Tibial artery (tissue), 4 donors: ENCODE measurements at regions not wholly inside any gene's neighbourhood (a gene's known extent, or its start where the extent isn't known, plus 50 kb on each side); places are given as distances from the start of the nearest gene placed in this dataset.

Experiments used
- DNase-seq, 2 donors: peaks; one replicate each; pipeline ENCODE4 v3.0.0-alpha.2; 2019
- H3K27ac ChIP-seq, 2 donors: fragments of 200-600 bp; sonication (generic) in 1 of 2; 1 replicate in 1 of 2; 2 replicates in 1 of 2; pipeline ENCODE4 v1.5.1; 2018 to 2019; ENCODE audit warnings: mild to moderate bottlenecking in 1 of 2
- H3K27me3 ChIP-seq, 2 donors: fragments of 200-600 bp; sonication (generic) in 1 of 2; one replicate each; pipeline versions ENCODE4 v1.5.1 to v1.6.0; 2016 to 2019
- H3K36me3 ChIP-seq, 3 donors: fragments of 200-600 bp; sonication (generic) in 2 of 3; one replicate each; pipeline ENCODE4 v1.5.1; 2016 to 2019; ENCODE audit warnings: mild to moderate bottlenecking in 2 of 3
- H3K4me1 ChIP-seq, 4 donors: fragments of 200-600 bp; sonication (generic) in 2 of 4; 1 replicate in 3 of 4; 2 replicates in 1 of 4; pipeline ENCODE4 v1.5.1; 2016 to 2019
- H3K4me3 ChIP-seq, 2 donors: fragments of 200-600 bp; sonication (generic) in 1 of 2; 1 replicate in 1 of 2; 2 replicates in 1 of 2; pipeline ENCODE4 v1.5.1; 2018 to 2019; ENCODE audit warnings: mild to moderate bottlenecking in 2 of 2
- H3K9me3 ChIP-seq, 3 donors: fragments of 200-600 bp; sonication (generic) in 1 of 3; one replicate each; pipeline ENCODE4 v1.5.1; 2016 to 2019
- intact Hi-C: fragments of 100-400 bp; cut with DNase I; formaldehyde crosslinking; loops from one replicate; pipeline ENCODE4 v1.15.0; 2023; ENCODE audit warnings: low total_unique reads
- TF ChIP-seq, protein P1 (sequence below), 2 experiments: fragments of 200-600 bp in 1 of 2; fragments of 450-650 bp in 1 of 2; IDR thresholded peaks; one replicate each; pipeline ENCODE4 v1.5.1; 2017 to 2019; ENCODE audit warnings: antibody characterized with exemption in 2 of 2, mild to moderate bottlenecking in 1 of 2, moderate library complexity in 1 of 2

DNA sequence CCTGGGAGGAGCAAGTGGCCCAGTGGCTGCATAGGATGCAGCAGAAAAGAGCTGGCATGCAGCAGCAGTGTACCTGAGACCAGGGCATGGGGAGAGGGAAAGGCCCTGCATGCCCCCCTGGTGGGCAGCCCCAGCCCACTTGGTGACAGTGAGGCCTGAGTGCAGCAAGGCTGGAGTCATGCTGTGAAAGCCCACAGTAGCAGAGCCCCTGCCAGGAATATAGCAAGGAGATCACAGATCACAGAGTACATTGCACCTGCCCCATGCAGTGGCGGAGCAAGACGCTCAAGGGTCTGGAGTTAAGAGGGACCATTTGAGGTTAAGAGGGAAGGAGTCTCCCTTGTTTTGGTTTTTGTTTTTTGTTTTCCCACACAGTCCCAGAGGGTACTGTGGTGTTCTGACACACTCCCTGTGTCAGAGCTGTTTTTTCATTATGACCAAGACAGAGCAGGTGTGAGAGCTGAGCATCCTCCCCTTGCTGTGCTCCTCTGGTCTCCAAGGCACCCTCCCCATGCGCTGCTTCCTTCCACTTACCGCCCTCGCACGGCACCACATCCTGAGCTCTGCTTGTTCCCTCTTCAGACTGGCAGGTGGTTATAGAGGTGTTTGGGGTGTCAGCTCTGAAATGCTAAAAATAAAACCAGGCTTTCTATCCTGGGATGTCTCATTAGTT is 85.0 kb upstream of the UBL3 start:
- TF ChIP-seq, protein P1, sequence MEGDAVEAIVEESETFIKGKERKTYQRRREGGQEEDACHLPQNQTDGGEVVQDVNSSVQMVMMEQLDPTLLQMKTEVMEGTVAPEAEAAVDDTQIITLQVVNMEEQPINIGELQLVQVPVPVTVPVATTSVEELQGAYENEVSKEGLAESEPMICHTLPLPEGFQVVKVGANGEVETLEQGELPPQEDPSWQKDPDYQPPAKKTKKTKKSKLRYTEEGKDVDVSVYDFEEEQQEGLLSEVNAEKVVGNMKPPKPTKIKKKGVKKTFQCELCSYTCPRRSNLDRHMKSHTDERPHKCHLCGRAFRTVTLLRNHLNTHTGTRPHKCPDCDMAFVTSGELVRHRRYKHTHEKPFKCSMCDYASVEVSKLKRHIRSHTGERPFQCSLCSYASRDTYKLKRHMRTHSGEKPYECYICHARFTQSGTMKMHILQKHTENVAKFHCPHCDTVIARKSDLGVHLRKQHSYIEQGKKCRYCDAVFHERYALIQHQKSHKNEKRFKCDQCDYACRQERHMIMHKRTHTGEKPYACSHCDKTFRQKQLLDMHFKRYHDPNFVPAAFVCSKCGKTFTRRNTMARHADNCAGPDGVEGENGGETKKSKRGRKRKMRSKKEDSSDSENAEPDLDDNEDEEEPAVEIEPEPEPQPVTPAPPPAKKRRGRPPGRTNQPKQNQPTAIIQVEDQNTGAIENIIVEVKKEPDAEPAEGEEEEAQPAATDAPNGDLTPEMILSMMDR (IDR thresholded peaks at IDR 0.05): no peak
- no peak overlapping the region for H3K27ac ChIP-seq
- intact Hi-C loops: no loop called here
- H3K4me1 ChIP-seq: no peaks in the 10 kb centered on the region
- no peak for DNase-seq
- H3K36me3 ChIP-seq: no peaks in the 10 kb centered on the region
- peaks cover 0 to 4% of the 10 kb centered on the region in 2 donors for H3K27me3 ChIP-seq
- no peak overlapping the region for H3K4me3 ChIP-seq
- H3K9me3 ChIP-seq: no peaks in the 10 kb centered on the region

DNA sequence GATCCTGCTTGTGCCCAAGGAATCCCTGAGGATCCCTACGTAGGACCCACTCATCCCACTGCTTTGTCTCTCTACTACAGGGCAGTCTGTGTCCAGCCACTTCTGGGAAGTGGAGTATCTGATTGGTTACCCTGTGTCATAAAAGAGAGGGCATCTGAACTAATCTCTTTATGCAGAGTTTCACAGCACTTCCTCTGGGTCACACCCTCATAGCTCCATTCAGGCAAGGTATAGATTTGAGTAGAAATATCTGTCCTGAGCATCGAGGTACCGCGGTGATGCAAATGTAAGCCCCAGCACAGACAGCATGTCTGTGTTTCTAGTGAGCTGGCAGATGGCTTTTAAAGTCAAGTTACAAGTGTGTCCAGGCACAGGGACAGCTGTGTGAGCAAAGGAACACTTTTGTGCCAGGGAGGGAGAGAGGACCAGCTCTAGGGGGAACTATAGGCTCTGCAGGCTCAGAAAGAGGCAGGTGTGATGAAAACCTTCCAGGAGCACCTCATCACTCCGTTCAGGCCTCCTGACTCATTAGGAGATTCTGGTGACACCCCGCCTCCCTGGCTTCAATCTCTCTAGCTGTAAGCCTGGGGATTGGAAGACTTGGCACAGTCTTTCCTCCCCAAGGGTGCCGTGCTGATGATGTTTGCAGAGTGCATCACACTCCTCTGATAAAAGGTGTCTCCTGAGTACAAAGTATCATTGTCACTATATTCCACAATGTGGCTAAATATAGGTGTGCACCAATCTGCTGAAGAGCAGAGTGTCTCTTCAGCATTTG is 84.3 kb upstream of the UBL3 start:
- H3K27me3 ChIP-seq: peaks cover 0 to 4% of the 10 kb centered on the region in 2 donors
- intact Hi-C loops: no loop called here
- H3K4me3 ChIP-seq: no peak overlapping the region
- no peaks in the 10 kb centered on the region for H3K9me3 ChIP-seq
- no peak overlapping the region for H3K27ac ChIP-seq
- H3K36me3 ChIP-seq: no peaks in the 10 kb centered on the region
- TF ChIP-seq, protein P1 (IDR thresholded peaks at IDR 0.05): no peak
- no peak for DNase-seq
- no peaks in the 10 kb centered on the region for H3K4me1 ChIP-seq

DNA sequence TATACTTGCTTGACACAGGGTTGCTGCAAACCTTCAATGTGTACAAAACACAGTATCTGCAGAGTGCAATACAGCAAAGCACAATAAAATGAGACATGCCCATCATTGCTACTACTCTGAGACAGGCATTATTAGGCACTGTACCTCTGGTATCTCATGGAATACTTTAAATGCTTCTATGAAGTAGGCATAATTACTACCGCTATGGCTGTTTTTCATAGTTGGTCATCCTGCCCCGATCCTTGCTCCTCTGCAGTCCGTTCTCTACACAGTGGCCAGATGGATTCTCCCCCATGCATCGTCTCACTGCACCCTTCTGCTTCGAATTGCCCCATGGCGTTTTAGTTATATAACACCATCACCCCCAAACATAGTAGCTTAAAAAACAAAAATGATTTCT is 83.0 kb upstream of the UBL3 start:
- H3K36me3 ChIP-seq: no peaks in the 10 kb centered on the region
- H3K27ac ChIP-seq: no peak overlapping the region
- no peaks in the 10 kb centered on the region for H3K9me3 ChIP-seq
- TF ChIP-seq, protein P1 (IDR thresholded peaks at IDR 0.05): no peak
- intact Hi-C loops: no loop called here
- no peak overlapping the region for H3K4me3 ChIP-seq
- H3K4me1 ChIP-seq: no peaks in the 10 kb centered on the region
- peaks cover 0 to 4% of the 10 kb centered on the region in 2 donors for H3K27me3 ChIP-seq
- DNase-seq: no peak

DNA sequence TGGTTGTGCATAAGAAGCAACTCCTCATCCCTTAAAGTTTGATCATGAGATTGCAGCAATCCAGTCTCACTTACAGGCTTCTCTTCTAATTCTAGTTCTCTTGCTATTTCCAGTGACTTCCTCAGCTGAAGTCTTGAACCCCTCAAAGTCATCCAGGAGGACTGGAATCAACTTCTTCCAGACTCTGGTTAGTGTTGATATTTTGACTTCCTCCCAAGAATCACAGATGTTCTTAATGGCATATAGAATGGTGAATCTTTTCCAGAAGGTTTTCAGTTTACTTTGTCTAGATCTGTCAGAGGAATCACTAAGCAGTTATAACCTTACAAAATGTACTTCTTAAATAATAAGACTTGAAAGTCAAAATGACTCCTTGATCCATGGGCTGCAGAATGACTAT is 81.3 kb upstream of the UBL3 start:
- Histone ChIP-seq H3K4me3 (no peak overlapping the region), H3K27ac (no peak overlapping the region), H3K4me1 (no peaks in the 10 kb centered on the region), H3K9me3 (no peaks in the 10 kb centered on the region), H3K36me3 (no peaks in the 10 kb centered on the region), H3K27me3 (no peaks in the 10 kb centered on the region)
- TF ChIP-seq, protein P1 (IDR thresholded peaks at IDR 0.05): no peak
- intact Hi-C loops: no loop called here
- DNase-seq: no peak

DNA sequence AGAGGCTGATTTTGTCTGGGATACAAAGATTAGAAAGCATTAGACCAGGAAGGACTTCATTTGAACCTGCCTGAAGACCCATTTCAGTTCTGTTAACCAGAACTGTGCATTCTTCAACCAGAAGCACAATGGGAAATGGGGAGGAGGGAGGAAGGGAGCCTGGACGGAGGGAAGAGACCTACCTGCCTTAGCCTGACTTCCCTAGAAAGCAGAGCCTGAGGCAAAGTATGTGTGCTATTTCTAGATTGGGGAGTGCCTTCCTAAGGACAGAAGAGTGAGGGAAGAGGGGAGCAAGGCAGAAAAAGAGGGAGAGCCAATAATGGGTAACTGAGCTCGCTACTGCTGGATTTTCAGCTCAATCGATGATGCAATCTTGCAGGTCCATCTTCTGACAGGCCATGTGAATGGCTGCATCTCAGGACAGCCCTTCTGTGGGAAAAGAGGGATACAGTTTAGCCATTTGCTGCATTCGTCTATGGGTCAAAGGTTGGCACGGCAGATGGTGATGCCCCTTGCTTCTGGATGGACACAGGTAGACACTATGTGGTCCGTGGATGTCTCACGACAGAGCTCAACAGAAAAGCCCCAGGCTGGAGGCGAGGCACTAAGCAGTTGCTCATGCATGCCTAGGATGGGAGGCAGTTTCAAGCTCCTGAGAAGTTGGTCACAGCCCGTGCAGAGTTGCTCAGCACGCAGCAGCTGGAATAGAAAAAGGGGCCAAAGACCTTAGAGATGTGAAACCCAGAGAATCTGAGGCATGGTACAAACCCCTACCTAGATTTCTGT is 78.8 kb upstream of the UBL3 start:
- TF ChIP-seq, protein P1 (IDR thresholded peaks at IDR 0.05): no peak
- intact Hi-C loops: loop anchor here (10.0 kb wide), 1 partner anchor 186 kb away; no protein-coding TSS in a partner anchor
- H3K27me3 ChIP-seq: no peaks in the 10 kb centered on the region

More for the DNA sequence above, 78.8 kb upstream of the UBL3 start:
- Histone ChIP-seq H3K9me3 (no peaks in the 10 kb centered on the region), H3K36me3 (no peaks in the 10 kb centered on the region), H3K4me1 (peaks cover 0 to 24% (median 18%) of the 10 kb centered on the region in 4 donors), H3K27ac (no peak overlapping the region), H3K4me3 (no peak overlapping the region)
- DNase-seq: no peak
